WTC11 (cell line): ENCODE measurements at regions not wholly inside any gene's neighbourhood (a gene's known extent, or its start where the extent isn't known, plus 50 kb on each side); places are given as distances from the start of the nearest gene placed in this dataset.
"Not testable (repeated sequence)": the region's sequence is repeated elsewhere in the genome, so short reads cannot be mapped to it uniquely, and the experiment has no call there.

ENCODE experiments used
- ATAC-seq: fragments of 200-7000 bp; cut with Tn5 transposase; 2 replicates; pipeline ENCODE4 v1.10.0; 2021; ENCODE audit warnings: mild to moderate bottlenecking, moderate library complexity
- CTCF ChIA-PET: fragments of 300-600 bp; sonication (Branson Sonifier 250); formaldehyde crosslinking; loops from one replicate; lab custom pipeline; 2021; ENCODE audit warnings: antibody characterized with exemption; lab: Charles Lee
- POLR2A ChIA-PET: fragments of 350-600 bp; sonication (Branson Sonifier 250); formaldehyde crosslinking; loops from one replicate; lab custom pipeline; 2021; ENCODE audit warnings: antibody characterized with exemption; lab: Charles Lee
- DNase-seq: peaks from one replicate; pipeline ENCODE4 v3.0.0; 2021; ENCODE audit warnings: low spot score
- H3K27ac Mint-ChIP-seq: 2 replicates; pipeline ENCODE4 v1.8.0; 2021; ENCODE audit warnings: mixed read lengths
- H3K27me3 Mint-ChIP-seq: 2 replicates; pipeline ENCODE4 v1.8.0; 2021; ENCODE audit warnings: low read depth, mild to moderate bottlenecking, moderate library complexity, mixed read lengths
- H3K36me3 Mint-ChIP-seq: 2 replicates; pipeline ENCODE4 v1.8.0; 2021; ENCODE audit warnings: mixed read lengths
- H3K4me1 Mint-ChIP-seq: 2 replicates; pipeline ENCODE4 v1.8.0; 2022; ENCODE audit warnings: mixed read lengths
- H3K4me3 Mint-ChIP-seq: 2 replicates; pipeline ENCODE4 v1.8.0; 2021; ENCODE audit warnings: mild to moderate bottlenecking, moderate library complexity, mixed read lengths
- H3K9me3 Mint-ChIP-seq: 2 replicates; pipeline ENCODE4 v1.8.0; 2021; ENCODE audit warnings: mixed read lengths
- ELF4 ChIP-seq: sonication (generic); formaldehyde crosslinking; IDR thresholded peaks from 2 replicates; pipeline ENCODE4 v1.8.1; 2022; ENCODE audit warnings: low read depth, mild to moderate bottlenecking, moderate library complexity, missing genetic modification reagents
- EMX1 ChIP-seq: fragments of 250-450 bp; sonication (Bioruptor Pico); IDR thresholded peaks from 2 replicates; pipeline ENCODE4 v1.8.0; 2021; ENCODE audit warnings: mild to moderate bottlenecking
- ESRRA ChIP-seq: sonication (generic); formaldehyde crosslinking; IDR thresholded peaks from 2 replicates; pipeline ENCODE4 v1.8.1; 2022; ENCODE audit warnings: mild to moderate bottlenecking, missing genetic modification reagents, borderline replicate concordance
- FOXK1 ChIP-seq: sonication (generic); formaldehyde crosslinking; IDR thresholded peaks from 2 replicates; pipeline ENCODE4 v1.8.0; 2022; ENCODE audit warnings: mild to moderate bottlenecking, moderate library complexity, missing genetic modification reagents
- GTF2I ChIP-seq: fragments of 250-450 bp; sonication (Bioruptor Pico); conservative IDR thresholded peaks from 2 replicates; pipeline ENCODE4 v1.4.0; 2021; ENCODE audit warnings: mild to moderate bottlenecking
- JUN ChIP-seq: sonication (generic); formaldehyde crosslinking; IDR thresholded peaks from 2 replicates; pipeline ENCODE4 v1.8.0; 2023; ENCODE audit warnings: mild to moderate bottlenecking, missing genetic modification reagents
- KAT7 ChIP-seq: sonication (generic); formaldehyde crosslinking; IDR thresholded peaks from 2 replicates; pipeline ENCODE4 v1.8.1; 2023; ENCODE audit warnings: missing genetic modification reagents, mild to moderate bottlenecking, borderline replicate concordance
- NFYB ChIP-seq: sonication (generic); formaldehyde crosslinking; conservative IDR thresholded peaks from 2 replicates; pipeline ENCODE4 v1.8.0; 2022; ENCODE audit warnings: low read depth, missing genetic modification reagents
- SOX15 ChIP-seq: fragments of 250-450 bp; sonication (Bioruptor Pico); IDR thresholded peaks from 2 replicates; pipeline ENCODE4 v1.9.0; 2021; ENCODE audit warnings: mild to moderate bottlenecking
- TEAD1 ChIP-seq: sonication (generic); formaldehyde crosslinking; IDR thresholded peaks from 2 replicates; pipeline ENCODE4 v1.8.0; 2022; ENCODE audit warnings: mild to moderate bottlenecking, missing genetic modification reagents
- TP53 ChIP-seq: sonication (generic); formaldehyde crosslinking; IDR thresholded peaks from 2 replicates; pipeline ENCODE4 v1.8.1; 2023; ENCODE audit warnings: mild to moderate bottlenecking, missing genetic modification reagents
- ZBTB21 ChIP-seq: sonication (generic); formaldehyde crosslinking; IDR thresholded peaks from 2 replicates; pipeline ENCODE4 v1.8.1; 2023; ENCODE audit warnings: mild to moderate bottlenecking, missing genetic modification reagents, borderline replicate concordance
- ZNF138 ChIP-seq: sonication (generic); formaldehyde crosslinking; conservative IDR thresholded peaks from 2 replicates; pipeline ENCODE4 v1.8.1; 2022; ENCODE audit warnings: mild to moderate bottlenecking, moderate library complexity, missing genetic modification reagents
- ZNF317 ChIP-seq: sonication (generic); formaldehyde crosslinking; IDR thresholded peaks from 2 replicates; pipeline ENCODE4 v1.8.1; 2023; ENCODE audit warnings: low read depth, mild to moderate bottlenecking, moderate library complexity, missing genetic modification reagents, borderline replicate concordance
- ZNF671 ChIP-seq: fragments of 250-450 bp; sonication (Bioruptor Pico); IDR thresholded peaks from 2 replicates; pipeline ENCODE4 v1.8.0; 2021; ENCODE audit warnings: mild to moderate bottlenecking
- TF ChIP-seq, protein P1 (sequence below): fragments of 250-450 bp; sonication (Bioruptor Pico); IDR thresholded peaks from 2 replicates; pipeline ENCODE4 v1.8.0; 2021; ENCODE audit warnings: mild to moderate bottlenecking
- TF ChIP-seq, protein P2 (sequence below): sonication (generic); formaldehyde crosslinking; IDR thresholded peaks from 2 replicates; pipeline ENCODE4 v1.8.0; 2022; ENCODE audit warnings: mild to moderate bottlenecking, missing genetic modification reagents
- TF ChIP-seq, protein P3 (sequence below): fragments of 250-450 bp; sonication (Bioruptor Pico); IDR thresholded peaks from 2 replicates; pipeline ENCODE4 v1.9.0; 2021; ENCODE audit warnings: moderate library complexity, mild to moderate bottlenecking, inconsistent platforms, borderline replicate concordance
- TF ChIP-seq, protein P4 (sequence below): sonication (generic); formaldehyde crosslinking; IDR thresholded peaks from 2 replicates; pipeline ENCODE4 v1.8.0; 2022; ENCODE audit warnings: mild to moderate bottlenecking, missing genetic modification reagents
- TF ChIP-seq, protein P5 (sequence below): sonication (generic); formaldehyde crosslinking; conservative IDR thresholded peaks from 2 replicates; pipeline ENCODE4 v1.8.1; 2022; ENCODE audit warnings: mild to moderate bottlenecking, missing genetic modification reagents

DNA sequence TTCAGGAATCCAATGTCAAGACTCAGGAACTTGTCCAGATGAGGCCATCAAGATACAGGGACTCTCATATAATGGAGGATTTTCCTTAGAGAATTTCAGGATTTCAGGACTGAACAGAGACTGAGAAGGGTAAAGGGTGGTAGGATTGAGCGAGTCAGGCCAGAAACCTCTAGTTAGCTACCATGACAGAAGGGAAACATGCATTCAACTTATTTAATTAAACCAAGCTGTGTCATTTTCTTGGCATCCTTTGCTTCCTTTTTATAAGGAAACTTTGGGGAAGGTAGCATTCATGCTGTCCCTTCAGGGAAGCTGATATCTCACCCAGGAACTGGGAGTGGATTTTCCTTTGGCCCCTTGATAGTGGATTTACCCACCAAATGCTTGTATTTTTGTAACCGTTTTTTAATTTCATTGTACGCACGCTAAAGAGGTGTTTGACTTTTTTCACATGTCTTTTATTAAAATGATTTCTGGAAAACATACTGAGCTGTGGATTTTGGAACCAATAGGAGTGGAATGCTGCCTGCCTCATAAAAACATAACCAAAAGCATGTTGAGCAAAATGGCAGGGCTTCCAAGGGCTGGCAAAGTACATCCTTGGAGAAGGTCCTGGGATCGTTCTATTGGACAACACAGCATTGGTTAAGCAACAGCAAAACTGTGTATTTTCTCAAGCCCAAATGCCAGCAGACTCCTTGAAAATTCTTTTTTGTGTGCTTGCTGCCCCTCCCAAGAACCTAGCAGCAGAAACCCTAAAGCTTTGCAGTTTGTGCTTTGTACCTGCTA lies 104.5 kb downstream of the CXCL12 start (continued):
- TF ChIP-seq, protein P1, sequence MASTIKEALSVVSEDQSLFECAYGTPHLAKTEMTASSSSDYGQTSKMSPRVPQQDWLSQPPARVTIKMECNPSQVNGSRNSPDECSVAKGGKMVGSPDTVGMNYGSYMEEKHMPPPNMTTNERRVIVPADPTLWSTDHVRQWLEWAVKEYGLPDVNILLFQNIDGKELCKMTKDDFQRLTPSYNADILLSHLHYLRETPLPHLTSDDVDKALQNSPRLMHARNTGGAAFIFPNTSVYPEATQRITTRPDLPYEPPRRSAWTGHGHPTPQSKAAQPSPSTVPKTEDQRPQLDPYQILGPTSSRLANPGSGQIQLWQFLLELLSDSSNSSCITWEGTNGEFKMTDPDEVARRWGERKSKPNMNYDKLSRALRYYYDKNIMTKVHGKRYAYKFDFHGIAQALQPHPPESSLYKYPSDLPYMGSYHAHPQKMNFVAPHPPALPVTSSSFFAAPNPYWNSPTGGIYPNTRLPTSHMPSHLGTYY, result no peak
- TF ChIP-seq TP53 (CRISPR knock-in tag) (no peak), ESRRA (no peak)

DNA sequence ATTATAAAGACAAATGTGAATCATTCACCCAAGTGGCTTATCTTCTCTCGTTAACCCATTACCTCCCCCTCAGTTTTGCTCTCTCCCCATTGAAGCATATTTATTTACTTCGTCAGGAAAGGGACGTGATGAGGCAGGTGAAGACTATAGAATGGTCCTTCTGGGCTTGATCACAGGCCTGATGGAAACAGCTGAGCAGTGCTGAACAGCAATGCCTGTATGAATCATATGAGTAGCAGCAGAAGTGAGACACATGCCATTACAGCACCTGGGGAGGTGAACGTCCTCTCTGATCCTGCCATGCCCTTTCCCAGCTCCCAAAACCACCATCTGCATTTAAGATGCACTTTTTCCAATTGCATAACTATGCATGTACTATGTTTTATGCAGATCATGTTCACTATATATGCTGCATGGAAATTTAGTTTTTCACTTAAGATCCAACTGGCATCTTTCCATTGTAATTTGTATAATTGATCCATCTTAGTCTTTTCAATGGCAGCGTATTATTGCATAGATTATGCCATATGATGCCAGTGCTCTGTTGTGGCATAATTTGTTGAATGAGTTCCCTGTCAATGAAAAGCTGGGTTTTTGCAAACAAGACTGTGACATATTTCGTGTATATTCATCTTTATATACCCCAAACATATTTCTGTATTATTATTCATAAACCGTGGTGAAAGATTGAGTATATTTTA lies 105.3 kb downstream of the CXCL12 start:
- no peak for ATAC-seq
- TF ChIP-seq ZNF317 (no peak), EMX1 (CRISPR knock-in tag) (no peak), JUN (CRISPR knock-in tag) (no peak)
- TF ChIP-seq, protein P2, sequence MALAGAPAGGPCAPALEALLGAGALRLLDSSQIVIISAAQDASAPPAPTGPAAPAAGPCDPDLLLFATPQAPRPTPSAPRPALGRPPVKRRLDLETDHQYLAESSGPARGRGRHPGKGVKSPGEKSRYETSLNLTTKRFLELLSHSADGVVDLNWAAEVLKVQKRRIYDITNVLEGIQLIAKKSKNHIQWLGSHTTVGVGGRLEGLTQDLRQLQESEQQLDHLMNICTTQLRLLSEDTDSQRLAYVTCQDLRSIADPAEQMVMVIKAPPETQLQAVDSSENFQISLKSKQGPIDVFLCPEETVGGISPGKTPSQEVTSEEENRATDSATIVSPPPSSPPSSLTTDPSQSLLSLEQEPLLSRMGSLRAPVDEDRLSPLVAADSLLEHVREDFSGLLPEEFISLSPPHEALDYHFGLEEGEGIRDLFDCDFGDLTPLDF (CRISPR knock-in tag), result no peak
- H3K27me3 Mint-ChIP-seq, result no peaks in the 10 kb centered on the region; the same call in 1 of the 2 replicates
- peaks cover 6% of the 10 kb centered on the region for H3K4me1 Mint-ChIP-seq
- DNase-seq, result no peak
- no peaks in the 10 kb centered on the region; the same call in 1 of the 2 replicates for H3K36me3 Mint-ChIP-seq
- H3K4me3 Mint-ChIP-seq, result no peak overlapping the region
- H3K27ac Mint-ChIP-seq, result no peak overlapping the region; the same call in 1 of the 2 replicates
- CTCF ChIA-PET, result interaction anchor here (1.0 kb wide), 1 partner anchor 107 kb away, joined by 3 read pairs; no protein-coding TSS in a partner anchor
- POLR2A ChIA-PET, result no interaction called here
- peaks cover 15% of the 10 kb centered on the region for H3K9me3 Mint-ChIP-seq

DNA sequence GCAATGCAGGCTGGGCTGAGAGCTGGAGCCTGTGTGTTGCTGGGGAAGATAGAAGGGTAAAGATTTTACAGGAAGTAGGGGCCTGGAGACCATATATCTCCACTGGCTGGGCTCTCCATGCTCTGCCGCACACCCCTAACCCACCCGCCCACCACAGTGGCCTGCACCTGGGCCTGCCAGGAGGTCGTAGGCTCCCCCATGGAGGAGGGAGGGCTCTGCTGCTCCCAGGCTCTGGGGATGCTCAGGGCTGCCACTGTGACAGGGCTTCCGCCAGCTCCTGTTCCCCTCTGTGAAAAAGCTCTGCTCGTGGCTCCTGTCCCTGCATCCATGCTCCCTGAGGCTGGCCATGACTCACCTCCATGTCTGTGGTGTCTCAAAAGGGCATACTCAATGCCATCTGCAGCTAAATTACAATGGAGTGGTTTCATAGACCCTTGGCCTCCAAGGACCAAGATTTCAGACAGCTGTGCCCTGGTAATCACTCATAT lies 106.0 kb downstream of the CXCL12 start:
- H3K27ac Mint-ChIP-seq, result no peak overlapping the region
- DNase-seq, result no peak
- no peaks in the 10 kb centered on the region; the same call in 1 of the 2 replicates for H3K27me3 Mint-ChIP-seq
- CTCF ChIA-PET, result interaction anchor here (1.0 kb wide), 1 partner anchor 108 kb away, joined by 3 read pairs; no protein-coding TSS in a partner anchor
- H3K9me3 Mint-ChIP-seq, result peaks cover 15% of the 10 kb centered on the region
- no peak for ATAC-seq
- no peak overlapping the region for H3K4me3 Mint-ChIP-seq
- peaks cover 5% of the 10 kb centered on the region for H3K4me1 Mint-ChIP-seq
- TF ChIP-seq EMX1 (CRISPR knock-in tag) (no peak), TEAD1 (CRISPR knock-in tag) (no peak), SOX15 (CRISPR knock-in tag) (no peak)
- TF ChIP-seq, protein P3, sequence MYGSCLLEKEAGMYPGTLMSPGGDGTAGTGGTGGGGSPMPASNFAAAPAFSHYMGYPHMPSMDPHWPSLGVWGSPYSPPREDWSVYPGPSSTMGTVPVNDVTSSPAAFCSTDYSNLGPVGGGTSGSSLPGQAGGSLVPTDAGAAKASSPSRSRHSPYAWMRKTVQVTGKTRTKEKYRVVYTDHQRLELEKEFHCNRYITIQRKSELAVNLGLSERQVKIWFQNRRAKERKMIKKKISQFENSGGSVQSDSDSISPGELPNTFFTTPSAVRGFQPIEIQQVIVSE, result no peak
- TF ChIP-seq, protein P4, sequence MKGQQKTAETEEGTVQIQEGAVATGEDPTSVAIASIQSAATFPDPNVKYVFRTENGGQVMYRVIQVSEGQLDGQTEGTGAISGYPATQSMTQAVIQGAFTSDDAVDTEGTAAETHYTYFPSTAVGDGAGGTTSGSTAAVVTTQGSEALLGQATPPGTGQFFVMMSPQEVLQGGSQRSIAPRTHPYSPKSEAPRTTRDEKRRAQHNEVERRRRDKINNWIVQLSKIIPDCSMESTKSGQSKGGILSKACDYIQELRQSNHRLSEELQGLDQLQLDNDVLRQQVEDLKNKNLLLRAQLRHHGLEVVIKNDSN (CRISPR knock-in tag), result no peak
- TF ChIP-seq, all 79 proteins: peak for 0
- POLR2A ChIA-PET, result no interaction called here
- H3K36me3 Mint-ChIP-seq, result no peaks in the 10 kb centered on the region; the same call in 1 of the 2 replicates

DNA sequence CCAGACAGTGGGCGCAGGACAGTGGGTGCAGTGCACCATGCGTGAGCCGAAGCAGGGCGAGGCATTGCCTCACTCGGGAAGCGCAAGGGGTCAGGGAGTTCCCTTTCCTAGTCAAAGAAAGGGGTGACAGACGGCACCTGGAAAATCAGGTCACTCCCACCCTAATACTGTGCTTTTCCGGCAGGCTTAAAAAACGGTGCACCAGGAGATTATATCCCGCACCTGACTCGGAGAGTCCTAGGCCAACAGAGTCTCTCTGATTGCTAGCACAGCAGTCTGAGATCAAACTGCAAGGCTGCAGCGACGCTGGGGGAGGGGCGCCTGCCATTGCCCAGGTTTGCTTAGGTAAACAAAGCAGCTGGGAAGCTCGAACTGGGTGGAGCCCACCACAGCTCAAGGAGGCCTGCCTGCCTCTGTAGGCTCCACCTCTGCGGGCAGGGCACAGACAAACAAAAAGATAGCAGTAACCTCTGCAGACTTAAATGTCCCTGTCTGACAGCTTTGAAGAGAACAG lies 116.4 kb downstream of the CXCL12 start:
- H3K27ac Mint-ChIP-seq, CTCF ChIA-PET, H3K4me1 Mint-ChIP-seq, ATAC-seq, H3K4me3 Mint-ChIP-seq, DNase-seq, POLR2A ChIA-PET: not testable (repeated sequence)
- H3K36me3 Mint-ChIP-seq, result peaks cover 34% of the 10 kb centered on the region
- H3K27me3 Mint-ChIP-seq, result peaks cover 15% of the 10 kb centered on the region
- peaks cover 32% of the 10 kb centered on the region for H3K9me3 Mint-ChIP-seq

DNA sequence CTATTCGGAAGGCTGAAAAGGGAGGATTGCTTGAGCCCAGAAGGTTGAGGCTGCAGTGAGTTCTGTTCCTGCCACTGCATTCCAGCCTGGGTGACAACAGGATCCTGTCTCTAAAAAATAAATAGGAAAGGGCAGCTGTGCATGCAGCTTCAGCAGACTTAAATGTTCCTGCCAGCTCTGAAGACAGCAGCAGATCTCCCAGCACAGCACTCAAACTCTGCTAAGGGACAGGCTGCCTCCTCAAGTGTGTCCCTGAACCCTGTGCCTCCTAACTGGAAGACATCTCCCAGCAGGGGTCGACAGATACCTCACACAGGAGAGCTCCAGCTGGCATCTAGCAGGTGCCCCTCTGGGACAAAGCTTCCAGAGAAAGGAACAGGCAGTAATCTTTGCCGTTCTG lies 117.9 kb downstream of the CXCL12 start:
- DNase-seq (no peak), ATAC-seq (no peak)
- Mint-ChIP-seq H3K4me1 (no peaks in the 10 kb centered on the region), H3K27ac (no peak overlapping the region), H3K4me3 (no peak overlapping the region), H3K27me3 (peaks cover 15% of the 10 kb centered on the region), H3K9me3 (peaks cover 37% of the 10 kb centered on the region), H3K36me3 (peaks cover 34% of the 10 kb centered on the region)
- ChIA-PET POLR2A (no interaction called here), CTCF (no interaction called here)
- TF ChIP-seq, protein P5, sequence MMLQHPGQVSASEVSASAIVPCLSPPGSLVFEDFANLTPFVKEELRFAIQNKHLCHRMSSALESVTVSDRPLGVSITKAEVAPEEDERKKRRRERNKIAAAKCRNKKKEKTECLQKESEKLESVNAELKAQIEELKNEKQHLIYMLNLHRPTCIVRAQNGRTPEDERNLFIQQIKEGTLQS (CRISPR knock-in tag), result no peak
- TF ChIP-seq FOXK1 (CRISPR knock-in tag) (no peak), GTF2I (CRISPR knock-in tag) (no peak), NFYB (CRISPR knock-in tag) (no peak), ZBTB21 (CRISPR knock-in tag) (no peak), ZNF138 (no peak), KAT7 (CRISPR knock-in tag) (no peak), ELF4 (CRISPR knock-in tag) (no peak), ZNF671 (CRISPR knock-in tag) (no peak)
- TF ChIP-seq, protein P1, result no peak
